GM21528 (cell line): ENCODE measurements at regions not wholly inside any gene's neighbourhood (a gene's known extent, or its start where the extent isn't known, plus 50 kb on each side); places are given as distances from the start of the nearest gene placed in this dataset.

Experiments used
- ATAC-seq: cut with Tn5 transposase; IDR thresholded peaks from one replicate; pipeline ENCODE4 v1.9.1; 2021; ENCODE audit warnings: mild to moderate bottlenecking, moderate library complexity; ENCODE audit not compliant: unreplicated experiment, low FRiP score

DNA sequence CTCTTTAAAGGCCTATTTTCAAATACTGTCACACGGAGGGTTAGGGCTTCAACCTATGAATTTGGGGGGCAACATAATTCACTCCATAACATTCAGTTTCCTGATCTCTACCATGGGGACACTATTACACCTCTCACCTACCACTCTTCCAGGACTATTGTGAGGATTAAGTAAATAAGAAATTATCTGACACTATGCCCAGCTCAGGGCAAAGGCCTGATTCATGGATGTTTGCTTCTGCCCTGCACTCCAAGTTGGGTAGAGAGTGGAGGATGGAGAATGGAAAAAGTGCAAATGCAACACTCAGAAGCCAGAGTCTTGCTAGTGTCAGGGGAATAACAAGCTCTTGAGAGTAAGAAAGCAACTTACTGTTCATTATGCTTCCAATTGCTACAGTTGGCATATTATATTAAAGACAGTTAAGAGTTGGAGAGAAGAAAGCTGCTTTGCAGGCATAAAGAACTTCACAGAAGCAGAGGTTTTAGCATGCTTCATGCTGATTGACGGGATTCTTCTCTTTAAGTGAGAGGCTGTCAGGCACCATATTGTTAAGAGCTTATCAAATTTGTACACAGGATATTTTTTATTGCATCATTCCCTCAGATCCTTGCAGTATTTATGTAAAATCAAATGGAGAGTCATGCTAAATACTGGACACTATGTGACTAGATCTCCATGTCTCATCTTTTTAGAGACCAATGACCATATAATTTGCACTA lies 375.3 kb downstream of the VPS13C start:
- ATAC-seq, result no peak

DNA sequence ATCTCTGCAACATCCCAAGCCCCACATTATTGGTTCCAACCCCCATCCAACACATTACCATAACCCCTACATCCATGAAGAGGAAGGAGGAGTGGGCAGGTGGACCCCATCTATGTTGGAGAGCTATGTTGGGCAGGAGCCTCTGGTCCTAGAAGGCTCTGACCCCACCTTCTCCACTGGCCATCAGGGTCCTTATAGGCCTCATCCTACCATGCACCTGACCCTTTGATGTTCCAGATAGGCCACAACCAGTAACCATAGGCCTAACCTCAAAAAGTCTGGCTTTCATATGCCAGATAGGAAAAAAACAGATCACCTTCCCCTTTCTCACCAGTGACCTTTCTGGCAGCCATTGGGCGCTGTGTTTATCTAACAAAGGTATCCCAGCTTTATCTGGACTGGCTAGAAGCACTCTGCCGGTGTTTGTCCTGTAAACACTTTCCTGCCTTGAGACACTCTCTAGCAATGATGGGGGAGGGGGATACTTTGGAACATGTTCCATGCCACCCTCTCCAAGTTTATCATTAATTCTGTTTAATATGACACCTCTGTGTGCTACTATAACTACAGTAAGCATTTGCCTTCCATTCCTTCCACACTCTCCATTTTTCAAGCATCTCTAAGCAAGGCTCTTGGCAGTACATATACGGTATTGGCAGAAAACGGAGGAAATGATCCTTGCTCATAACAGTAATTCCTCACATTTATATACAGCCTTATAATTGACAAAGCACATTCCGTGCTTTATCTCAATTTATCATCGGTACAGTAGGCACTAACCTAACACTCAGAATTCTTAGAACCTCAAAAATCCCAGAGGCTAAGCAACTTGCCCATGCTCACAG lies 377.1 kb downstream of the VPS13C start:
- no peak for ATAC-seq

DNA sequence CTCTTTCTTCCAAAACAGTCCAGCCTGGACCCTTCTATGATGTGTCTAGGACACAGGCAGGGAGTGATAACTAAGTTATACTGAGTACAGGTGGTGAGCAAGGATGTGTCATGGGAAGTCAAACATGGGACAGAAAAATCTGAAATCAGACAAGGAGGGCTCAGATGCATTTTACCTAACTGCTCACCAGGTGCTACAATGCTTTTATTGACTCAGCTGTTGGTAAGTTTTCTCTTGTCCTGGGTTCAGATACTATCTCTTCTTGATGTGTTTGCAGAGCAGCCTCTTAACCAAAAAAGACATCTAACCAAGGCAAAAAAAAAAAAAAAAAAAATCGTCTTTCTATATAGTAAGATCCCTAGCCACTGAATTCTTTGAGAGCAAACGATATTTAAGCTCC lies 378.6 kb downstream of the VPS13C start:
- ATAC-seq, result no peak

DNA sequence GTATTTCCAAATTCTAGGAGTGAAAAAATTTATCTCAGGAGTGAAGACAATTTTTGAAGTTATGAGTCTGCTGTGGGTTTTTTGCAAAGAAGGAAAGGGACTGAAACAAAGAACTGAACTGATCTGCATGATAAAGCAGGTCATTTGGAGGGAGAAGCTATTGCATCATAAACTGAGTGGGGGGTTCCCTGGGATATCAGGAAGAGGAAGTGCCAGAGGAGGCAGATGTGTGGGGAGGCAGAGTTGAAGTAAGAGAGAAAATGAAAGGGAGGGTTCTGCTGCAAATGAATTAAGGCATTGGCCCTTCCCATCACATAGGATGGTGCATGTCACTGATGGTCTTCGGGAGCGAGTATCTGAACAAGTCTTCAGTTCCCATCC lies 379.2 kb downstream of the VPS13C start:
- no peak for ATAC-seq

DNA sequence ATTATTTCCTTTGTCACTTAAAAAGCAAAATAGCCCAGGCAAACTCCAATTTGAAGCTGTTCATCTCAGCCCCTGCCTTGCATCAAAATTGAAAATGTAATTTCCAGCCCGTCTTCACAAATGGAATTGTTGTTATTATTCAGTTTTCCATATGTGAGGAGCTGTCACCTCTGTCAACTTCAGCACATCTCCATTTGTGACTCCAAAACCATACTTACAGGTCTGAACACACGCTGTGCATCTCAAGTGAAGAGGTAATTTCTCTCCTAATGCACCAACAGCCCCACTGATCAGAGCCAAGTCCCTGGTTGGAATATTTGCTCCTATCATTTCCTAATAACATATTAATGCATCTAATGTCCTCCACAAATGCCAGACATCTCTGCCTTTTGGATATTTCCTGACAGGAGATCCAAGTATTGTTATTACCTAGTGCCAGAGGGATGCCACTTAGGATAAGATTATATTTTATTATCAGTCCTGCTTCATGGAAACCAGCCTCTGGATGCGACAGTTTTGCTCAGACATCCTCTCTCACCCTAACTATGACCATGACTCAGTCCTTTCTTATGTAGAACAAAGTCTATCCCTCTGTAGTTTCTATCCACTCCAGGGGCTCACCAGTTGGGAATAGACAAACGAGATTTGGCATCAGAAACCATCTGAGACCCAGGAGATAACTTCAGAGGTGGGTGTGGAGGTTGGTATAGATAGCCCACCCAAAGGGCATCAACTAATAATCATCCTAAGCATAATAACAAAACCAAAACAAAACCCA lies 379.8 kb downstream of the VPS13C start:
- no peak for ATAC-seq

DNA sequence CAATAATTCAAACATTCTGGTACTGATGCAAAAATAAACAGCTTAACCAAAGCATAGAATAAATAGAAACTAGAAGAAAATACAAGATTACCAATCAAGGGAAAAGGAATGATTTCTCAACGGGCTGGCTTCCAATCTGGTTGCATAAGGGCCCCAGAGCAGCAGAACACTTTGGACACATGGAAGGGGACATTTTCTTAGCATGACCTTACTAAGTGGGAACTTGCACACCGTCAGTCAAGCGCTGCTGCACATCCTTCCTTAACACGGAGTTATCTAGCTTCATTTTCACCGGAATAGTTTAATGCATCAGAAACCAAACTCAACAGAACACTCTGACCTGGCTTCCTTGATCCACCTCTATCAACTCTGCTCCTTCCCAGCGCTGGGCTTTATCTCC lies 388.5 kb downstream of the VPS13C start:
- no peak for ATAC-seq

DNA sequence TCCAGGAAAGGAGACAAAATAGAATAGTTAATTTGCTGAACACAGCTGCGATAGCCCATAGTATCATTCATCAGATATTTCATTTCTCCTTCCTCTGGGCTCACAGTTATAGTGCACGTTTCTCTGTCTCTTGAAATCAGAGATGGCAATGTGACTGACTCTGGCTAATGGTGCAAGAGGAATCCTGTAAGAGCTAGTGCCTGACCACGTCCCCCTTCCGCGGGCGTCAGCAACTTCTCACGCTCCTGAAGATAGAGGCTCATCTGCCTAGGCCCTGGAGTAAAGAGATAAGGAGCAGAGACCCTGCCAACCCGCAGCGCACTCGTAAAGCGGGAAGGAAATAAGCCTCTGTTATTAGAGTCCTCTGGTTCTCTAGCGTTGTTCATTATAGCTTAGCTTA lies 391.8 kb downstream of the VPS13C start:
- ATAC-seq, result no peak

DNA sequence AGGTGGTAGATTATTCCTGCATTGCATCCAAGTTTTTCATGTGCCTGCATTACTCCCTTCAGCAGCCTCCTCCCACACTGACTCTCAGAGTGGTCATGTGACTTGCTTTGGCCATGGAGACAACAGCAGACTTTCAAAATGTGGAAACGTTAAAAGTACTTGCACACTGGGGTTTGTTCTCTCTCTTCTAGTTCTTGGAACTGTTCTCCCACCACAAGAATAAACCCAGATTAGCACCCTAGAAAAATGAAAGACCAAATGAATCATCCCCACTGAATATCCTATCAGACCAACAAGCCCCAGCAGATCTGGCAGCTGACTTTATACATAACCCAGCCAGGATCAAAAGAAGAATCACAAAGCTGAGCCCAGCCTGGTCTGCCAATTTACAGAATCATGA lies 398.5 kb downstream of the VPS13C start:
- no peak for ATAC-seq

DNA sequence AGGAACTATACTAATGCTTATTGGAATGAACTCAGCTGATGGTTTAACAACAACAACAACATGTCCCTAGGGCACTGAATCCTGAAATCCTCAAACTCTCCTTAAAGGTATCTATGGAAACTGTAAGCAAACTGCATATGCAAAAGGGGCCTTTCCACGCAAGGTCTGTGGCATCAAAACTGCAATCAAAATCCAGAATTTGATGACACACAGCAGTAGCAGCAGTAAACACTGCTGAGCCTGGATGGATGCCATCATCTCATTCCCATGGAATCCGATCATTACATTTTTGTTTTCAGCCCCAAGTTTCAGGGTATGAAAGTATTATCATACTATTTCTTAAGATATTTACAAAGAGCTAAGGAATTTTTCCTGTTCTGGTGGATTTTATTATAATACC lies 399.7 kb downstream of the VPS13C start:
- no peak for ATAC-seq

DNA sequence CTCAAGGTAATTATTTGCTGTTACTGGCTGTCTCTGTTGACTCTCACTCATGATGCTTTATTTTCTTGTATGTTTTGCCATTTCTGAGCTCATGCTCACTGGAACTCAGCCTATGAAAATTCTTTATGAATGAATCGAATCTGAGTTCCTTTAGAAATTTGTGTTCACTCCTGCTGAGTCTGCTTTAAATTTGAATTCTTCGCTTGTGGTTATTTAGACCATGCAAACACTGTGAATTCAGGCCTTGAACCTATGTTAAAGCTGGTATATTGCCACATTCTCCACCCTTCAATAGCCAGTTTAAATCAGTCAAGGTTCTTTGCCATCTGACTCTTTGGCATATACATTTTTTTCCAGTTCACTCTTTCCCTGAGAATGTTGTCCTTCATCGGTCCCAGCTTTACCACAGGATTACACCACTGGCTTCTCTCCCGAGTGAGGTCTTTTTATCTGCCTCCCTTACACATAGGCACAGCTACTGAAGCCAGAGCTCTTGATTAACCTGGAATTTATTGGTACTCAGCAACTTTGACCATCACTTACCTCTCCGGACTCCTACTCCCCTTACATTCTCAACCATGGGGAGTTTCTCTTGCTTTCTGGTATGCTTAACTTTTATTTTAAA lies 400.6 kb downstream of the VPS13C start:
- ATAC-seq, result no peak

DNA sequence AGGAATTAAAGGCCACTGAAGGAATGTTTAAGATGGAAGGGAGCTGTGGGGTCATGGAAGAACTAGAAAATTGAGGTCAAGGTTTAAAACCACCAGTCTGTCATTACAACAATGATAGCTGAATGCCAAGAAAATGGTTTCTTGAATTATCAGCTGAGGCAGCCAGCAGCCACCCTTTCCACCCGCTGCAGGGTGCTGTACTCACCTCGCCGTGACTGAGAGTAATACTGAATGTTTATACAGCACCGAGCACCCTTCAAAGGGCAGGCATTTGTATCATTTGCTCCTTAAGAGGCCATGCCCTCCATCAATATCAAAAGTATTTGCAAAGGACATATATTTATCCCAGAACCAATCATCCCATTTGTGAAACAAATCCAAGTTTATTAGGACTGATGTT lies 402.8 kb downstream of the VPS13C start:
- no peak for ATAC-seq

DNA sequence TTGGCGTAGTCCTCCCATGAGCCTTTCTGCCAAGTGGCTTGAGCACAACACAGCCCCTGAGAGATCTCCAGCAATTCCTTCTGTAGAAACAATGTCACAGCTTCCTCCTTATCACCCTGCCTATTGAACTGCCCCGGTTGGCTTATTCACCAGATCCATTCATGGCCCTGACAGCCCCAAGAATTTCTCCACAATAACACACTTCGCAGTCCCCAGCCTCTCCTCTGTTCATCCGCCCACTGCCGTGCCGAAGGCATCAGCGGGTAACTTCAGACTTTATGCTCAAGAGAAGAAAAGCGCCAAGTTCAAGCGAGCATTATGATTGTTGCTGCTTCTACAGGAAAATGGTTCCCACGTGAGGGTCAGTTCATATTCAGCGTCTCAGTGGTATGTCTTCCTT lies 403.9 kb downstream of the VPS13C start:
- no peak for ATAC-seq

DNA sequence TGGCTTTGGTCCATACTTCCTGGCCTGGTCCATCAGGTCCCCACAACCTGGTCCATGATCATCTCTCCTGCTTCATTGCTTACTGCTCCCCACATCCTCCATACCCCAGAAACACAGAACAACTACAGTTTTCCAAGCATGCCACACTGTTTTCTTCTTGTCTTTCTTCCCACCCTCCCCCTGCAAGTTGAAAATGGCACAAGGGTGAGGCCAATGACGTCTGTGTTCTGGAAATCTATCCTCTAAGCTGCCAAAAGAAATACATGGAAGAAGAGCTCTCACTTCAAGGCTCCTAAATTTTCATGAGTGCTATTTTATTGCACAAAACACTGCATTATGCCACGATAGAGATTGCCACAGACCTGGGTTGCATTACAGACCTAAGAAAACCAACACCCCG lies 404.4 kb downstream of the VPS13C start:
- no peak for ATAC-seq

DNA sequence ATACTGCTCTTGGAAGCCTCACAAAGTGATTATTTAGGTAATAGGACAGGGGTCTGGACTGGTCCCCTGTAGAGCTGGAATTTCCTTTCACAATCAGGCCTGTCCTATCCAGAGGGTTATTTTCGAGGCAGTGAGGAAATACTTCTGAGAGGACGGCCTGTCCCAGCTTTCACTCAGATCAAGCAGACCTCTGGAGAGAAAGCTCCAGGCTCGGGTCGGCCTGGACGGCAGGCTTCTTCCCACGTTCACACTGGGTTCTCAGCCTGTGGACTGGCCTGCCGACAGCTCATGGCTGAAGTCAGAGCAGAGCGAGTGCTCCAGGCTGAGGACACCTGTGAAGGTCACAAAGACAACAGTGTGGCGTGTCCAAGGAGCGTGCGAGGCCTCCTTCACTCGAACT lies 405.3 kb downstream of the VPS13C start:
- no peak for ATAC-seq

DNA sequence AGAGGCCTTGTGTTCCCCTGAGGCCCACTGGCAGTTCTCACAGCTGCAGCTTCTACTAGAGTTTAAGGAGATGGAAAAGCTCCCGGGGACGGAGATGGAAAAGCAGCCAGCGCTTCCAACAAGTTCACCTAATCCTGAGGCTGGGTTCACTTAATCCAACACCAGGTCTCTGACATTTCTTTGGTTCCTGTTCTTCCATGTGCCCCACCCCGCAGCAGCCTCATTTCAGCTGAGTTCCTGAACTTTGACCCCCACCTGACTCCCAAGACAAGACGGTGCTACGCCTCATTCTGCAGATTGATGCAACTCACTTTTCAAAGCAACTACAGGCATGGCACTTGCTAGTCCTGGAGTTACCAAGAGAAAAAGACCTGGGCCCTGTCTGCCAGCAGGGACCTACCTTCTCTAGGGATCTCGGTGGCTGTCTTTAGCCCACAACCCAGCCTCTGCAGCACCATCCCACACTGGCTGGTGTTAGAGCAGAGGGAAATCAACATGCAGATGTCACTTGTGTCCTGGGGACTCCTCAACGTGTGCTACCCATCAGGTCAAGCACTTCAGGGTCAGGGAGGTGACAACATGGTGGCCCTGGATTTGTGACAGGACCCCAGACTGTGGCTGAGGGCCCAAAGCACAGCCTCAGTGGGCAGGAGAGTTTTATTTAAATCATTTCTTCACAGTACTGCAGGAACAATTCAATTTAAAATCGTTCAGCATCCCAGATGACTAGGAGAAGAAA lies 406.1 kb downstream of the VPS13C start:
- no peak for ATAC-seq

DNA sequence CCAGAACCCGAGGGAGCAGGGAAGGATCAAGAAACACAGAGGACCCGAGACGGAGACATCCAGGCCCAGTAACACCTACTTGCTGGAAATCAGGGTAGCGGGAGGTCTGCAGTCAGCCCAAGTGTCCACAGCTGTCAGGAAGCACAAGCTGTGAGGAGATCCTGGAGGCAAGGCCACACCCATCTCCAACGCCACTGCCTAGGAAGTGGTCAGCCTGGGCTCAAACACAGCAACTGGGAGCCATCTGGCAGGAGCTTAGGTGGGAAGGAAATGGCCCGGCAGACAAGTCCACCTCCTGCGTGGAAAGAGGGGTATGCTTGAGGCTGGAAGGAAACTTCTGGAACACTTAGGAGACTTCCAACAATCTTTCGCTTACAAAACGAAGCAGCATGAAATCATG lies 407.1 kb downstream of the VPS13C start:
- no peak for ATAC-seq

DNA sequence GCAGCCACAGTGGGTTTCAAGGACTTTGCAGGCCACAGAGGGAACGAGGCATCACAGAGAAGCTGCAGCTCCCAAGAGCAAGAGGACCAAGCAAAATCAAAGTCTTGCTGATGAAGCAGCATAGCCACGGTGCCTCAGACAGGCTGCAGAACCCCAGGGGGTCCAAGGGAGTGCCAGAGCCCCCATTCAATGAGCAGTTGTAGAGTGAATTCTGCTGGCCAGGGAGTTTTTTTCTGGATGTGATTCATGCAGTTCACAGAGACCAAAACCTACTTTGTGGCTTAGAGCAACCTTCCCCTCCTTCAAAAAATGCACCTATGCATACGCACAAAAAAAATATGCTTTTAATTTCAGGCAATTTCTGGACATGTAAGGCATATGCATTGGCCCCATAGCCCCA lies 409.0 kb downstream of the VPS13C start:
- ATAC-seq, result no peak

DNA sequence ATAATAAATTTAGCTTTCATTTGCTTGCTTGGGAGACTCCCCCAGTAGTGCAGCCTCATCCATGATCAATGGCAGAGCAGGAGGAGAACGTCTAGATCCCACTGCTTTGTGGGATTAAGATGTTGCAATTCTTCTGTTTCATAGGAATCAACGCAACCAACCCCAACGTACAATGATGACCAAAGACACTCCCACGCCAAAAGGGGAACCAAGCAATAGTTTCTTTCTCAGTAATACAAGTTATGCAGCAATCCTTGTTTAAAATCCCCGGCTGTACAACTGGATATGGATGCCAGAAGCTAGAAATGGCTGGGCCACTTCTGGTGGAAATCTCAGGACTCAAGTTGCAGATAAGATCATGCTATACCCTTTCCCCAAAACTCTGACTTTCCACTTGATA lies 411.2 kb downstream of the VPS13C start:
- ATAC-seq, result no peak

DNA sequence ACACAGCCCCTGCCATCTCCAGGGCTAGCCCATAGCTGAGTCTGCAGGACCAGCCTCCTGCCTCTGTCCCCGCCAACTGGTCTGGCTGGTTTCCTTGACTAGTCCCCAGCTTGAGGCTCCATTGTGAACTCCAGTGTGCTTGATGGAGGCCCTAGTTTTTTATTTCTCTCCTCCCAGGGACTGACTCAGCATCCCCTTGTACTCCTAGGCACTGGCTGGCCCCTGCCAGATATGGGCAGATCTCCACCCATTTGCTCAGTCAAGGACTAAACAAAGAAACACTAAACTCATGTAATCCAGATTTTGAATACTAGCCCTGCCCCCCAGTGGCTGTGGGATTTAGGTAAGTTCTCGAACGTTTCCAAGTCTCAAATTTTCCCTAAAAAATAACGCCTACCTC lies 415.4 kb upstream of the RORA start:
- ATAC-seq, result no peak

DNA sequence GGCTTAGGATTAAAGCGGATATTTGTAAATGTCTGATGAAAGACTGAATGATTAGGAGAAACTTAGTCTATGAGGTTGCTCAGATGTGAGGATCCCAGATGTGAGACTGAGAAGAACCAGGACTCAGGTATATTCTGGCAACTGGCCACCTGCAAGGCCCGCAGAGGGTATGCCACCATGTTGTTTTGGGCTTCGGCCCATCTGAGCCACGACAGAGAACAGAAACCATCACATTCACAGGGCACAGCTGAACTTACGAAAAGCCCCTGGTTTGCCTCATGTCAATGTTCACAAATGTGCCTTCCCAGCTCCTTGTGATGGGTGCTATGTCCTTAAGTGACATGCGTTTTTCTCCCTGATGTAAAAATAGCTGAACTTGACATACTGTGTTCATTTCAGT lies 412.5 kb upstream of the RORA start:
- ATAC-seq, result no peak
